ENCODE measurements at regions not wholly inside any gene's neighbourhood (a gene's known extent, or its start where the extent isn't known, plus 50 kb on each side); places are given as distances from the start of the nearest gene placed in this dataset.

GRCh38 chr3:177300039-177300833 lies 103.0 kb upstream of the TBL1XR1 start (continued):
- 0 out of 2 replicates have a peak, but pooled peaks have one; percentile 17 for TF ChIP-seq HIC2 (CRISPR knock-in tag; IDR thresholded peaks at IDR 0.05; ENCODE audit: low read depth)
- no peak for TF ChIP-seq ZC3H13 (CRISPR knock-in tag; IDR thresholded peaks at IDR 0.05)
- peak; percentile 28; the same call in 1 of the 2 replicates for TF ChIP-seq PITX1 (CRISPR knock-in tag; IDR thresholded peaks at IDR 0.05)
- no peak for TF ChIP-seq HOXD1 (CRISPR knock-in tag; IDR thresholded peaks at IDR 0.05)
- no peak for TF ChIP-seq CREB1 (IDR thresholded peaks at IDR 0.05)
- no peak for TF ChIP-seq CREB1 (CRISPR knock-in tag; IDR thresholded peaks at IDR 0.05)
- no peak for TF ChIP-seq RFX3 (CRISPR knock-in tag; IDR thresholded peaks at IDR 0.05)
- no peak for TF ChIP-seq ADNP (CRISPR knock-in tag; IDR thresholded peaks at IDR 0.05)
- TF ChIP-seq GABPB1 (CRISPR knock-in tag; IDR thresholded peaks at IDR 0.05): no peak
- TF ChIP-seq PHF8 (CRISPR knock-in tag; IDR thresholded peaks at IDR 0.05): no peak
- no peak for TF ChIP-seq ZNF280D (CRISPR knock-in tag; IDR thresholded peaks at IDR 0.05)
- 0 out of 2 replicates have a peak, but pooled peaks have one; percentile 1 for TF ChIP-seq TFDP2 (CRISPR knock-in tag; IDR thresholded peaks at IDR 0.05)
- 0 out of 2 replicates have a peak, but pooled peaks have one; percentile 36 for TF ChIP-seq PRMT3 (CRISPR knock-in tag; IDR thresholded peaks at IDR 0.05; ENCODE audit: borderline replicate concordance, low read depth)
- no peak for TF ChIP-seq ZNF263 (CRISPR knock-in tag; IDR thresholded peaks at IDR 0.05)
- TF ChIP-seq HNF1B (CRISPR knock-in tag; IDR thresholded peaks at IDR 0.05): peak; percentile 60
- no peak for TF ChIP-seq KAT2B (IDR thresholded peaks at IDR 0.05; ENCODE audit: borderline replicate concordance, low read depth, low read length)
- no peak for TF ChIP-seq SOX13 (IDR thresholded peaks at IDR 0.05)
- peak in 1 of 2 experiments; percentile 43; a peak in 1 of 4 replicates for TF ChIP-seq SOX13 (CRISPR knock-in tag; conservative IDR thresholded peaks at IDR 0.05 in 1 of 2, IDR thresholded peaks at IDR 0.05 in 1 of 2)
- peak; percentile 18; the same call in 1 of the 2 replicates for TF ChIP-seq NCOA2 (CRISPR knock-in tag; IDR thresholded peaks at IDR 0.05)
- TF ChIP-seq MXD3 (CRISPR knock-in tag; IDR thresholded peaks at IDR 0.05): no peak
